ENCODE measurements at regions not wholly inside any gene's neighbourhood (a gene's known extent, or its start where the extent isn't known, plus 50 kb on each side); places are given as distances from the start of the nearest gene placed in this dataset.

DNA sequence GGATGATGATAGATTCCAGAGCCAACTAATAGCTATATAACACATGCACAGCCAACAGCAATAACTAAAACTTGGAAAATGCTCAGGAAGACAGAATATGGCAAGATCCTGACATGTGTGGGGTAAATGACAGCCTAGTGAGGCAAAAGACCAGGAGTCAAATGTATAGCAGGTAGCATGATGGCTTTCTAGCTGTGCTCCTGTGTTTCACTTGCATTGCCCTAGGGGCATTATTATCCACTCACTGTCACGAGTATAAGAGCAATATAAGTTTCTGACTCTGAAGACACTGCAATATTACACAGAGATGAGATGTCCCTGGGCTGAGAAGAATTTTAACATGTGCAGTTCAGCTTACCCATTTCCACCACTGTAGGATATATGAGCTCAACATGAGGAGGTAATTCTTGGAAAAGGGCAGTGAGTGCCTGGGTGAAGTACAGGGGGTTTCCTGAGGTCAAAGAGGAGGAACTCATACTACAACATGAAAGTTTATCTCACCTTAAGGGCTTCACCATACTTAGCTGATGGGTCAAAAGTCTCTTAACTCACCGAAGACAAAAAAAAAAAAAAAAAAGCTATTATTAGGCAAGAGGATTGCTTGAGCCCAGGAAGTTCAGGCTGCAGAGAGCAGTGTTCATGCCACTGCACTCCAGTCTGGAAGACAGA is 1385.6 kb upstream of the SLC39A10 start:
- intact Hi-C loops (cut with DNase I; ENCODE audit: low total_unique reads): no loop called here
- DNase-seq (ENCODE audit: low spot score in 2 of 2): no peak
- TF ChIP-seq POLR2A (IDR thresholded peaks at IDR 0.05) (no peak), CTCF (IDR thresholded peaks at IDR 0.05) (no peak)
- WGBS, 2 donors: 46 to 51% methylated on average over 2 of the region's 2 CpGs
- H3K4me3 ChIP-seq (ENCODE audit: low read depth, poor library complexity, severe bottlenecking): no peak overlapping the region

DNA sequence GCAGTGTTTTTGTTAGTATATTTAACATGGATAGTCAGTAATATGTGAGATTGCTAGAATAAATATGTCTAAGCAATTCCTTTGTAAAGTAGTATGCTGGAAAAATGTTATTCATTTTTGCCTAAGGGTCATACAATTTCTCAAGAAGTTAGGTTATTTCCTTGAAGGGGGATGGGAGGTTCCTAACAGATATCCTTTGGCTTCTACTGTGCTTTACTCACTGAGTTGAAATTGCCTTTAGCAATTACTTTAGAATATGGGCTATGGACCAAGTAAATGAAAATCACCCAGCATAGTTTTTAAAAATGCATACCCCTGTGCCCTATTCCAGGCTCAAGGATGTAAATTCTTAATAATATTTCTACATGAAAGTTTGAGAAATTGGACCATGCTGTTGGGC is 1386.4 kb upstream of the SLC39A10 start:
- no peak overlapping the region for H3K4me3 ChIP-seq (ENCODE audit: low read depth, poor library complexity, severe bottlenecking)
- no peak for DNase-seq (ENCODE audit: low spot score in 2 of 2)
- TF ChIP-seq CTCF (IDR thresholded peaks at IDR 0.05) (no peak), POLR2A (IDR thresholded peaks at IDR 0.05) (no peak)
- intact Hi-C loops (cut with DNase I; ENCODE audit: low total_unique reads): no loop called here

DNA sequence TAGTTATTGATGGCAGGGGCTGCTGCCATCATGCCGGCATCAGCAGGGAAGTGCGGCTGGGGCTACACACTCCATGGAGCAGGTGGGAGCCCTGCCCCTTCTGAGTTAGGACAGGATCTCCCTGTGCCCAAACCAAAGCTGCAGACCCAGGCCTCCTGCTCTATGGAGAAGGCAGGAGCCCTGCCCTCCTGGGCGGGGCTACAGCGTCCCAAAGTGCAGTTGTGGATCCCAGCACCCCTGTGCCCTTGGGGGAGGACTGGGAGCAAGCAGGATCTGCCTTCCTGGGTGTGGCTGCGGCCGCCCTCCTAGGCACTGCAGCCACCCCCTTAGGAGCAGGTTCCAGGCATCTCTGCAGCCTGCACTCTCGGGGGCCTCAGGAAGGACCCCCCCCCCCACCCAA is 1392.4 kb upstream of the SLC39A10 start:
- H3K4me3 ChIP-seq (ENCODE audit: low read depth, poor library complexity, severe bottlenecking): no peak overlapping the region
- 88 to 97% methylated on average over 4 to 7 of the region's 7 CpGs for WGBS, 2 donors
- intact Hi-C loops (cut with DNase I; ENCODE audit: low total_unique reads): loop anchor here (5.0 kb wide), 1 partner anchor 1702 kb away; no protein-coding TSS in a partner anchor
- TF ChIP-seq POLR2A (IDR thresholded peaks at IDR 0.05): no peak
- DNase-seq (ENCODE audit: low spot score in 2 of 2): no peak

DNA sequence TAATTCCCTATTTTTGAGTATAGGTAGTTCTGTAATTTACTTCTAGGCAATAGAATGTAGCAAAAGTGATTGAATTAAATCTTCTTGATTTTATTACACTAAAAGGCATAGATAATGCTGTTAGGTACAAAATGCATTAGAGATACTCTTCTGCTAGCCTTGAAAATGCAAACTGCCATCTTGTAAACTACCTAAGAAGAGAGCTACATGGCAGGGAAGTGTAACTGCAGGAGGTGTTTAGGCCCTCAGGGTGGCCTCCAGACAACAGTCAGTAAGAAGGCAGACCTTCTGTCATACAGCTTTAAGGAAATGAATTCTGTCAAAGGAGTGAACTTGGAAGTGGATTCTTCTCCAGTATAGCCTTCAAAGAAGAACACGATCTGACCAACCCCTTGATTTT is 1396.8 kb upstream of the SLC39A10 start:
- no peak for DNase-seq (ENCODE audit: low spot score in 2 of 2)
- no peak overlapping the region for H3K4me3 ChIP-seq (ENCODE audit: low read depth, poor library complexity, severe bottlenecking)
- TF ChIP-seq POLR2A (IDR thresholded peaks at IDR 0.05) (no peak), CTCF (IDR thresholded peaks at IDR 0.05) (no peak)
- WGBS, 2 donors: 91 to 93% methylated on average over 1 of the region's 1 CpG
- intact Hi-C loops (cut with DNase I; ENCODE audit: low total_unique reads): loop anchor here (5.0 kb wide), 1 partner anchor 1698 kb away; no protein-coding TSS in a partner anchor

GRCh38 chr2:194257095-194257494 is 1399.9 kb upstream of the SLC39A10 start:
- intact Hi-C loops (cut with DNase I; ENCODE audit: low total_unique reads): no loop called here
- no peak for DNase-seq (ENCODE audit: low spot score in 2 of 2)
- TF ChIP-seq POLR2A (IDR thresholded peaks at IDR 0.05): no peak
- no peak for TF ChIP-seq CTCF (IDR thresholded peaks at IDR 0.05)
- no peak overlapping the region for H3K4me3 ChIP-seq (ENCODE audit: low read depth, poor library complexity, severe bottlenecking)

- TF ChIP-seq POLR2A (IDR thresholded peaks at IDR 0.05): no peak
- no peak for TF ChIP-seq CTCF (IDR thresholded peaks at IDR 0.05)
- no peak overlapping the region for H3K4me3 ChIP-seq (ENCODE audit: low read depth, poor library complexity, severe bottlenecking)
- WGBS, 2 donors: 82 to 87% methylated on average over 7 of the region's 7 CpGs
- intact Hi-C loops (cut with DNase I; ENCODE audit: low total_unique reads): no loop called here
- DNase-seq (ENCODE audit: low spot score in 2 of 2): no peak
Observed at GRCh38 chr2:194253528-194254259, 1403.3 kb upstream of the SLC39A10 start.

Measured in lower leg skin (tissue), 4 donors.